Epithelial cell of proximal tubule (primary cell): ENCODE measurements at regions not wholly inside any gene's neighbourhood (a gene's known extent, or its start where the extent isn't known, plus 50 kb on each side); places are given as distances from the start of the nearest gene placed in this dataset.
"Not testable (repeated sequence)": the region's sequence is repeated elsewhere in the genome, so short reads cannot be mapped to it uniquely, and the experiment has no call there.

Source experiments
- DNase-seq: peaks from one replicate; pipeline ENCODE4 v3.0.0-alpha.2; 2011; ENCODE audit warnings: low read depth
- H3K4me3 ChIP-seq: 2 replicates; pipeline ENCODE4 v1.5.1; 2011; ENCODE audit warnings: low read depth, mild to moderate bottlenecking, low read length
- CTCF ChIP-seq: conservative IDR thresholded peaks from 2 replicates; pipeline ENCODE4 v1.5.1; 2012; ENCODE audit warnings: low read depth, mild to moderate bottlenecking, low read length

- no peak overlapping the region for H3K4me3 ChIP-seq
- DNase-seq, result no peak
- TF ChIP-seq CTCF, result no peak
Measured at GRCh38 chr2:88885679-88886416, 194.4 kb downstream of the RPIA start.

- not testable (repeated sequence) for DNase-seq, H3K4me3 ChIP-seq
Measured at GRCh38 chr2:88887466-88887865, 196.0 kb downstream of the RPIA start.

- no peak for TF ChIP-seq CTCF
- DNase-seq, result no peak
- no peak overlapping the region for H3K4me3 ChIP-seq
Measured at GRCh38 chr2:88892207-88892606, 200.7 kb downstream of the RPIA start.

- DNase-seq, result no peak
- no peak for TF ChIP-seq CTCF
Measured at GRCh38 chr2:88892788-88893187, 201.3 kb downstream of the RPIA start.

GRCh38 chr2:88896971-88897370 is 205.5 kb downstream of the RPIA start:
- no peak overlapping the region for H3K4me3 ChIP-seq
- no peak for TF ChIP-seq CTCF
- no peak for DNase-seq

More at GRCh38 chr2:88892788-88893187, 201.3 kb downstream of the RPIA start:
- no peak overlapping the region for H3K4me3 ChIP-seq

- no peak for TF ChIP-seq CTCF
- no peak overlapping the region for H3K4me3 ChIP-seq
- no peak for DNase-seq
Measured at GRCh38 chr2:88897715-88898114, 206.2 kb downstream of the RPIA start.

- no peak overlapping the region for H3K4me3 ChIP-seq
- TF ChIP-seq CTCF, result peak; percentile 96
- DNase-seq, result no peak
Measured at GRCh38 chr2:88903749-88904353, 212.4 kb downstream of the RPIA start.
